GM19397 (cell line): ENCODE measurements at regions not wholly inside any gene's neighbourhood (a gene's known extent, or its start where the extent isn't known, plus 50 kb on each side); places are given as distances from the start of the nearest gene placed in this dataset.
A peak's percentile ranks its signal among the peaks of the same experiment; 100 is the strongest.

ENCODE experiments used
- ATAC-seq: cut with Tn5 transposase; IDR thresholded peaks from one replicate; pipeline ENCODE4 v1.9.1; 2021; ENCODE audit warnings: mild to moderate bottlenecking, moderate library complexity; ENCODE audit not compliant: unreplicated experiment

- ATAC-seq = no peak
Measured at GRCh38 chr12:124094733-124095132, 121.7 kb downstream of the ZNF664 start.

GRCh38 chr12:124096109-124096508 lies 123.1 kb downstream of the ZNF664 start:
- ATAC-seq = no peak

DNA sequence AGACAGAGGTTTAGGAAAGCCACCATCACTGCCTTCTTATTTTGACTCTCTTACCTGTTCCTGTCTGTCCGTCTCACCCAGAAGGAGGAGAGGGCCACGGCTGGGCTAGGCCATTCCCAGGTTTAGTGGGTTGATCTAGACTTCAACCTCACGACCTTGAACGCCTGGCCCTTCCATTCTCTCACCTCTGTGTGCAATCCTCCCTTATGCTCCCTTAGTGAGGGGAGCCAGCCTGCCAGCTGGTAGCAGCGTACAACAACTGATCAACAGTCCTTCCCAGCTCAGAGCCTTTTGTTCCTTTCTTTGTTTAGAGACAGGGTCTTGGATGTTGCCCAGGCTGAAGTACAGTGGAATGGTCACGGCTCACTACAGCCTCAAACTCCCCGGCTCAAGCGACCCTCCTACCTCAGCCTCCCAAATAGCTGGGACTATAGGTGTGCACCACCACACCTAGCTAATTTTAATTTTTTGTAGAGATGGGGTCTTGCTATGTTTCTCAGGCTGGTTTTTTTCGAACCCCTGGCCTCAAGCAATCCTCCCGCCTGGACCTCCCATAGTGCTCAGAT lies 123.9 kb downstream of the ZNF664 start:
- ATAC-seq = no peak

DNA sequence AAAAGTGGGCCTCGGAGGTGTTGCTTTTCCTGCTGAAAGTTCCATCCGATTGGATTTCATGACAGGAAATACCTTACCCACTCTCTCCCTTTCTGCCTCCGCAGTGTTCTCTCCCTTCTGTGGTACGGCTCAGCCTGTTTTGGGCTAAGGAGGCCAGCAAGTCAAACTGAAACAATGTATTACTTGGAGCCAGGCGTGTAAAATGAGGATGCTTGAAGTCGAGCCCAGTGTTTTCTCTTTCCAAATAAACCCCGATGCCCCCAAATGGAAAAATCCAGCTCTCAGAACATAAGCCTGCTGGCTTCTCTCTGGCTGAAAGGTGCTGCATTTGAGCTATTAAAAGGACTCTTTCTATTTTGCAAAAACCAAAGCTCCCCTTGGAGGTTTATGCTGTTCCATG lies 124.7 kb downstream of the ZNF664 start:
- no peak for ATAC-seq

GRCh38 chr12:124098101-124098757 lies 125.2 kb downstream of the ZNF664 start:
- no peak for ATAC-seq

DNA sequence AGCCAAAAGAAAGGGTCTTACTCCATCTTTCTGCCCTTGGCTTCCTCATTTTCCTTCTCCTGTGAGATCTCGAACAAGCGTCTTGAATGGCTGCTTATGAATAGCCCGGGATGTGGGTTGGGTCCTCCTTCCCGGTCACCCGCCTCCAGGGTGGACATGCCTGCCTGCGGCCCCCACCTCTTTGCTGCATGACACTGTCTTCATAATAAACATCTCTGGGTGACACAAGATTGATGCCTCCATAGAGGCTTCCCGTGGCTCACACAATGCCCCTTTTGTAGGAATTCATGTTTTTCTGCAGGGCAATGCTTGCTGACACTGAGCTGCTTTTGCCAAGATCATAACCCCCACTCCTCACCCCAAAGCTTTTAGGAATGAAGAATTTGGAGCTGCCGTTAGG lies 125.9 kb downstream of the ZNF664 start:
- no peak for ATAC-seq

GRCh38 chr12:124099661-124100060 lies 126.6 kb downstream of the ZNF664 start:
- ATAC-seq = no peak

GRCh38 chr12:124100572-124101178 lies 127.7 kb downstream of the ZNF664 start:
- no peak for ATAC-seq

DNA sequence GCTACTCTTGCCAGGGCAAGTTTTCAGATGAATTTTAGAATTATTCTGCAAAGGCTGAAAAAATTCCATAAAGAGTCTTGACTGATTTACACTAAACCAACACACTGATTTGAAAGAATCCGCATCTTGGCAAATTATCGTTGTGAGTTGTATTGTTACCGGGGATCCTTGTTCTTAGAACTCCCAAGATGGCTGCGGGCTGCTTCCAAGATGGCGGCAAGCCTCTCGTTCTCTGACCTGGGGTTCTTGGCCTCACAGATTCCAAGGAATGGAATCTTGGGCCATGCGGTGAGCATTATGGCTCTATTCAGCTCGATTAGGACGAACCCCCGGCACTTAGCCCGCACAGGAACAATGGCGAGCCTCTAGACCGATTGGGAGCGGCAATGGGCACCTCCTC lies 132.5 kb downstream of the ZNF664 start:
- no peak for ATAC-seq

DNA sequence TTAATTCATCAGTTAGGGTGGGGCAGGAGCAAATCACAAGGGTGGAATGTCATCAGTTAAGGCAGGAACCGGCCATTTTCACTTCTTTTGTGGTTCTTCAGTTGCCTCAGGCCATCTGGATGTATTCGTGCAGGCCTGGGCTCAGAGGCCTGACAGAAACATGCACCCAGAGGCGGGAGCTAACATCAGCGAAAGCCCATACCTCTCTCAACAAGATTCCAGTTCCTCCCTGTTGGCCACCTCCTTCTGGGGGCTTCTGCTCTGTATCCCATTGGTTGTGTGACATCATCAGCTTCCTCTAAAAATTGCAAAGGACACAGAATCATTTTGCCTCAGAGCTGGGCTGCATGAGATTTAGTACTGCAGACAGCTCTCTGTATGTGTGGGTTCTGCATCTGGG lies 134.3 kb downstream of the ZNF664 start:
- ATAC-seq = no peak

DNA sequence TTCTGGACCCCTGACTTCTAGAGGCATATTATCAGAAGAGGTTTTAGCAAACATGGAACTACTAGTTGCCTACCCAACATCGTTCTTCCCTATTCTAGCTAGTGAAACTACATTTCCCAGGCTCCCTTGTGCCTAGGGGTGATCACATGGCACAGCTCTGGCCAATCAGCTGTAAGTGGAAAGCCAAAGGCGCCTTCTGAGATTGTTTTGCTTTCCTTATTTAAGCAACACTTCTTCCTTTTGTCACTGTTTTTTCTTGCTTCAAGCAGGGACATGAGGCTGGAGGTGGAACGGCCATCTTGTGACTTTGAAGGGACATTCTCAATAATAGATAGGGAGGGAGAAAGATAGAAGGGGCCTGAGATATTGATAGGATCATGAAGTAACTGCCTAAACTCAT lies 136.7 kb downstream of the ZNF664 start:
- ATAC-seq = no peak

DNA sequence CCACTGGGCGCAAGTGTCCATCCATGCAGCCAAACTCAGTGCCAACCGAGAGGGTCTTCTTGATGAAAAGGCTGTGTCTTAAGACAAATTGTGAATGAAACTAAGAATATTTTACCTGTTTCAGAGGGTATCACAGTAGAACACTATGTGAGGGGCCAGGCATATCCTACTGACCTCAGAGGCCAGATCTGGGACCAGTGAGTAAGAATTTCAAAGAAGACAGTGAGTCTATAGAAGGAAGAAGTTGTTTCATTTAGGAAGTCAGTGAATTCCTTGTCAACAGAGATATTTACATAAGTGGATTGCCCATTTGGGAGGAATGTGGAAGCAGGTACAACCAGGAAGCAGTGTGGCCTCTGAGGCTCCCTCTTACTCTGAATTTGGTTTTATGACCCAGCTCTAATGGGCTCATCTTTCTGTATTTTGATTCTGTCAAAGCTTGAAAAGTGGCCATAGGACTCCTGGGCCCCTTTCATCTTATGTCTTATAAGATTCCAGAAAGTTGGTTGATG lies 137.4 kb downstream of the ZNF664 start:
- ATAC-seq = no peak

DNA sequence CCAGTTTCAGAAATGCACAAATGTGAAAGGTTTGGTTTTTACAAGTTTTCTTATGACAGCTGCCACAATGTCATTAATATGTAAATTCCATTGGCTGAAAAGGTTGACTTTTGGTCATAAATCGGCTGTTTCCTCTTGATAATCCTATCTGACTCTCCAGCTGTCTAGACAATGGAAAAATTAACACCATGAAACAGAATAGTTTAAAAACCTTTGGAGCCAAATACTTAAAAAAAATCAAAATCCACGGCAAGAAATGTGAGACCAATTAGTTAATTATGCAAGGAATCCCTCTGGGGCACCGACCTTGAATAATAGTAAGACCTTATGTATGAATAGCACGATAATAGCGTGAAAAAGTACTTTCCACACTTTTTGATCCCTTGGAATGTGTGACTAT lies 138.0 kb downstream of the ZNF664 start:
- no peak for ATAC-seq

GRCh38 chr12:124114316-124114715 lies 141.3 kb downstream of the ZNF664 start:
- no peak for ATAC-seq

GRCh38 chr12:124115496-124115895 lies 142.5 kb downstream of the ZNF664 start:
- no peak for ATAC-seq

- no peak for ATAC-seq
Measured at GRCh38 chr12:124115976-124116690, 143.1 kb downstream of the ZNF664 start.

DNA sequence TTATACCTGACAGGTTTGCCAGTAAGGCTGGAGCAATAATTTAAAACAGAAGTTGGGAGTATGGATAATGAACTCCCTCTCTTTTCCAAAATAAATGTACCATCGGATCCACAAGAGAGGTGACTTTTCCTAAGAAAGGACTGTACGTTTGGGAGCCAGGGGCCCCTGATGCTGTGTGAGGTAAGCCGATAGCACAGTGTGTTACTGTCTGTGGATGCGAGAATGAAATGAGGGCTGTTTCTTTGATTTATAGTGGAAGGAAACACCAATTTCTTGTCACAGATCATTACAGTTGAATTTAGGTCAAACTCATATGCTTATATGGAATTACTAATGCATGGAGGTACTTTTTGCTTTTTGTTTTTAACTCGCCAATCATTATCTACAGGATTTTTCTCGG lies 147.7 kb downstream of the ZNF664 start:
- ATAC-seq = no peak

DNA sequence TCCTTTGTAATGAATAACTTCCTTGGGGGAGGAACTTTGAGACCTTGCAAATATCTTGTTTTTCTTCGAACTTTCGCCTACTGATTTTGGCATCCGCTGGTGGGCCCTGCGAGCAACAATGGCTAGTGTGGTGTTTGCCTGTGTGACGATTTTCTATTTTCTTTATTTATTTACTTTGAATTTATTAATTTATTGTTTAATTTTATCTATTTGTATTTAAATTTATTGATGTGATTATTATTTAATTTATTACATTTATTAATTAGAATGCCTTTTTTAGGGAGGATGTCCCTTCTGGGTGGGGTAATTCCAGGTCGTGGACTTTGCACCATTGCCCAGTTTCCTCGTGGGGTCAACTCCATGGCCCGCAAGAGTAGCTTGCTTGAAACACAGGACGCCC lies 149.7 kb downstream of the ZNF664 start:
- no peak for ATAC-seq

GRCh38 chr12:124123296-124124000 lies 150.4 kb downstream of the ZNF664 start:
- ATAC-seq = no peak

DNA sequence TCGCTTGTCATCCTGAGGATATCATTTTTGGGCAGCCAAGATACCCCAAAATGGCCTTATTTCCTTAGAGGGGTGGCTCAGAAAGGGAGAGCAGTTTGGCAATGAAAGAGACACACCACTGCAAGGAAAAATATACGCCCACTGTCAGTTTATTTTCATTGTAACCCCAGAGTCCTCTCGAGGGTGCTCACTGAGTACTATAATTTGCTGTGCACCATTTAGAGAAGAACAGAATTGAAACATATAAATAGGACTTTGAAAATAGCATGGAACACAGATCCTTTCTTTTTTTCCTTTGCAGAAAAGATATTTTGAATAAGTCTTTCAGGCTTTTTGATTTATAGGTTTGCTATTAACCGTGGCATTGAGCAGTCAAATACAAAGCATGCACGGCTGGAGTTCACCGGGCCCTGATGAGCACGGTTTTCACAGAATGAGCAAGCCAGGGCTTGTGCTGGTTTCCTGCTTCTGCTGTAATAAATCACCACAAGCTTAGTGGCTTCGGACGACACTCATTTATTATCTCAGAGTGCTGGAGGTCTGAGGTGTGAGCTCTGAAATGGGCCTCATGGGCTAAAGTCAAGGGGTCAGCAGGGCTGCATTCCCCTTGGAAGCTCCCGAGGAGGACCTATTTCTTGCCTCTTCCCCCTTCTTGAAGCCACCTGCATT lies 152.3 kb downstream of the ZNF664 start:
- peak; percentile 73 for ATAC-seq
